ENCODE measurements at regions not wholly inside any gene's neighbourhood (a gene's known extent, or its start where the extent isn't known, plus 50 kb on each side); places are given as distances from the start of the nearest gene placed in this dataset.

DNA sequence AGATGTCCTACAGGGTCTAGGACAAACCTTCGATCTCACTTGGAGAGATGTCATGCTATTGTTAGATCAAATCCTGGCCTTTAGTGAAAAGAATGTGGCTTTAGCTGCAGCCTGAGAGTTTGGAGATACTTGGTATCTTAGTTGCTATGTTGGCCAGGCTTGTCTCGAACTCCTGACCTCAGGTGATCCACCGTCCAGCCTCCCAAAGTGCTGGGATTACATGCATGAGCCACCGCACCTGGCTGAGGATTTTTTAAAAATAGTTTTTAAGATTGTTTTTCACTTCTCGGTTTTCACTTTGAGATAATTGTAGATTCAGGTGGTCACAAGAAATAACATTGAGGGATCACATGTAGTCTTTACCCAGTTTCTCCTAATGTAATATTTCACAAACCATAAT is 738.3 kb upstream of the POM121L12 start:
- no peak for DNase-seq
- no peak overlapping the region for H3K4me3 Mint-ChIP-seq
- ATAC-seq (replicated peaks), result no peak
- H3K27me3 Mint-ChIP-seq, result no peaks in the 10 kb centered on the region
- H3K9me3 Mint-ChIP-seq, result peaks cover 4 to 9% of the 10 kb centered on the region in 2 donors
- H3K4me1 Mint-ChIP-seq, result no peaks in the 10 kb centered on the region
- no peaks in the 10 kb centered on the region for H3K36me3 Mint-ChIP-seq
- H3K27ac Mint-ChIP-seq, result no peak overlapping the region

DNA sequence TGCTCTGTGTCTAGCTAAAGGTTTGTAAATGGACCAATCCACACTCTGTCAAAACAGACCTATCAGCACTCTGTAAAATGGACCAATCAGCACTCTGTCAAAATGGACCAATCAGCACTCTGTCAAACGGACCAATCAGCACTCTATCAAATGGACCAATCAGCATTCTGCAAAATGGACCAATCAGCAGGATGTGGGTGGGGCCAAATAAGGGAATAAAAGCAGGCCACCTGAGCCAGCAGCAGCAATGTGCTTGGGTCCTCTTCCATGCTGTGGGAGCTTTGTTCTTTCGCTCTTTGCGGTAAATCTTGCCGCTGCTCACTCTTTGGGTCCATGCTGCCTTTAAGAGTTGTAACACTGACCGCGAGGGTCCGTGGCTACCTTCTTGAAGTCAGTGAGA is 740.5 kb upstream of the POM121L12 start:
- no peaks in the 10 kb centered on the region for H3K27me3 Mint-ChIP-seq
- DNase-seq, result no peak
- ATAC-seq (replicated peaks), result no peak
- H3K36me3 Mint-ChIP-seq, result no peaks in the 10 kb centered on the region
- H3K27ac Mint-ChIP-seq, result no peak overlapping the region
- peaks cover 4 to 6% of the 10 kb centered on the region in 2 donors for H3K9me3 Mint-ChIP-seq
- H3K4me3 Mint-ChIP-seq, result no peak overlapping the region
- no peaks in the 10 kb centered on the region for H3K4me1 Mint-ChIP-seq

DNA sequence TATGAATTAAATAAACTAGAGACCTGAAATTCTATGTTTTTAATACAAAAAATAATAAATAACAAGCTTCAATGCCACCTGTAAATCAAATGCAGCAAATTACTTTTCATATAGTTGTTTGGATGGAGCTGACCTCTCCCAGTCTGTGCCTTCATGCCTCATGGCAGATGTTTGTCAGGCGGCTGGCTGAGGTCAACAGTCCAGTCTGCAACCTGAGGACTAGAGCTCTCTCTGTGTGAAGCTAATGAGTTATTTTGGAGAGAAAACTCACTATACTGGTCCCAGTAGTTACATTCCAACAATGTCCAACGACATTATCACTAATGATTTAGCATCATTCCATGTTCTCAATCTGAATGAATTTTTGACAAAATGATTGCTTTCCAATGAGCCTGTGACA is 746.2 kb upstream of the POM121L12 start:
- Mint-ChIP-seq H3K27me3 (no peaks in the 10 kb centered on the region), H3K4me1 (no peaks in the 10 kb centered on the region), H3K36me3 (no peaks in the 10 kb centered on the region), H3K9me3 (peaks cover 0 to 2% of the 10 kb centered on the region in 2 donors), H3K27ac (no peak overlapping the region), H3K4me3 (no peak overlapping the region)
- ATAC-seq (replicated peaks) (no peak), DNase-seq (no peak)

DNA sequence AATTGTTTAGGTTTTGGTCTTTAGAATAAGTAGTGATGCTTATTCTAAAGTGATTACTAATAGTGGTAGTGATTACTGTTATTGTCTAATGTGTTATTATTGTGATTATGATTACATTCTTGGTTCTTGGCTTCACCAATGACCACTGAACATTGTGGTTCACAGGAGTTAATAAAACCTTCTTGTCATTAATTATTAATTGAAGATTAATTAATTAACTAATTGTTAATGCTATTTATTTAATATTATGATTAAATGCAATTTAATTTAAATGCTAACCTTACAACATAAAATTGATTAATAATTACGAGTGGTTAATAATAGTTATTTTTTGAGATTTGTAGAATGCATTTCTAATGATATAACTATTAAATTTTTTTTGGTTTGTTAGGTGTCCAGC is 747.7 kb upstream of the POM121L12 start:
- no peaks in the 10 kb centered on the region for H3K27me3 Mint-ChIP-seq
- H3K4me3 Mint-ChIP-seq, result no peak overlapping the region
- H3K4me1 Mint-ChIP-seq, result no peaks in the 10 kb centered on the region
- no peak for ATAC-seq (replicated peaks)
- H3K36me3 Mint-ChIP-seq, result no peaks in the 10 kb centered on the region
- no peak overlapping the region for H3K27ac Mint-ChIP-seq
- peaks cover 4 to 7% of the 10 kb centered on the region in 2 donors for H3K9me3 Mint-ChIP-seq
- DNase-seq, result no peak

DNA sequence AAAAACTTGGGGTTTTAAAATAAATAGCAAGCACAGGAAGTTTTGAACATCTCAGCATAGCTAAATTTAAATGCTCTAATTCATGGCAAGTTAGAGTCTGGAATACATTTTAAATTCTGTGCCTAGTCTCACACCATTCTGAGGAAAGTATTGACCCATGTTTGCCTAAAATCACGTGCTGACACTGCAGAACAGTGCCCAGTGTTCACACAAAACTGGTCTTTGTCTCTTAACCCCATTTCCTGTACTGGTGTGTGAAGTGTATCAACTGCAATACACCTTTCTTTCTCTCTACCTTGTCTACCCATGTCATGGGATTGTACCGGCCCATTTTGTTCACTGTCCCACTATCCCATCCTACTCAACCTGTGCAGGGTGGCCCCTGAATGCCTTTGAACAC is 749.7 kb upstream of the POM121L12 start:
- H3K36me3 Mint-ChIP-seq, result no peaks in the 10 kb centered on the region
- H3K4me3 Mint-ChIP-seq, result no peak overlapping the region
- no peak for ATAC-seq (replicated peaks)
- H3K9me3 Mint-ChIP-seq, result peaks cover 11 to 17% of the 10 kb centered on the region in 2 donors
- no peaks in the 10 kb centered on the region for H3K4me1 Mint-ChIP-seq
- H3K27ac Mint-ChIP-seq, result no peak overlapping the region
- no peaks in the 10 kb centered on the region for H3K27me3 Mint-ChIP-seq
- DNase-seq, result no peak

DNA sequence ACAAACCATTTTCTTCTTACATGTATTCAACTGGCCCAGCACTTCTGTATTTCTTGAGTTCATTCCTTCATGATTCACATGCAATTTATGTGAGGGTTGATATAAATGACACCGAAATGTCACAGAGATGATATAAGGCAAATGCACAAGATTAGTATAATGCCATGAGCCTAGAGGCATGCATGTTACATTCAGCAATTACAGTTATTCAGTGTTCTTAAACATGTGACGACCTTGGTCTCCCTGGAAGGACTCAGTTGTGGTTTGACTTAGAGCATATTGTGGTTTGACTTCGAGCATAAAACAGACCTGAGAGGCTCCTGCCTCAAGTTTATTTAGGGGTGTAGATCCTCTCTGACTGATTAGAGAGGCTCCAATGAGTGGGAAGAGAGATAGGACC is 752.1 kb upstream of the POM121L12 start:
- Mint-ChIP-seq H3K27me3 (no peaks in the 10 kb centered on the region), H3K27ac (no peak overlapping the region), H3K36me3 (no peaks in the 10 kb centered on the region), H3K9me3 (peaks cover 19 to 23% of the 10 kb centered on the region in 2 donors), H3K4me3 (no peak overlapping the region), H3K4me1 (no peaks in the 10 kb centered on the region)
- ATAC-seq (replicated peaks), result no peak
- no peak for DNase-seq

DNA sequence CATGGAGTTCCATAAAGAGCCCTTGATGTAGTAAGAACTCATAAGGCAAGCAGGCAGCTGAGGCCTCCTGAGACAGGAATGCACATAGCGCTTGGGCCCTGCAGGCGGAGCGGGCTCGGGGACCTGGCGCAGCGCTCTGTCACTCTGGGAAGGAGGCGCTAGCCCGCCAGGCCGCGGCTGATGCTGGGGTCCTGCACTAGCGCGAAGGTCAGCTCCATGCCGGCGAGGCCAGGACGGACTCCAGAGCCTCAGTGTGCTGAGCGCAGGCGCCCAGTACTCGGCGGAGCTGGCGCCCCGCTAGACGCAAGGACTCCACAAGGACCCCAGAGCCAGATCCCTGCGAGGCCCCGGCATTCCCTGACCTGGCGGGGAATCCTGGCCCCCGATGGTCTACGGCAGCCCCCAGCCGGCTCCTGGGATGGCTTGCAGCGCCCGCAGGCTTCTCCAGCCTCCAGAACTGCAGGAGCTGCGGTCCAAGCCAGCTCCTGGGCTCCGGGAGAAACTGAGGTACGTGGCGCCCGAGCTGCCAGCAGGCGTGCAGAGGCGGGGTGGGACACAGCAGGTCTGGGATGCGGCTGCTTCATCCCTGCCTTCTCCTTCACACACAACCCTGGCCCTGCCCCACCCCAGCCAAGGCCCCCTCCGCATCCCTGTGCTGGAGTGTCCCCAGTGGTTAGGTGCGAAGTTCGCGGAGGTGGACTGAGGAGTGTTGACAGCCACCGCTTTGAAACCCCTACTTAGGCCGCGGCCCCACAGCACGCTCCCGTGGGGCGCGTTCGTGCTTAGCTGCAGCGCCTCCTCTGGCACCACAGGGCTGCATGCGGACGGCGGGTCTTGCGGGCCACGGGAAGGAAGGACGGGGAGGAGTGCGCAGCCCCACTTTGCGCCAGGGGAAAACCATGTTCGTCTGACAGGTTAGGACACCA is 761.5 kb upstream of the POM121L12 start:
- Mint-ChIP-seq H3K36me3 (no peaks in the 10 kb centered on the region), H3K4me3 (peak overlapping the region in 1 of 2 donors; percentile 15), H3K9me3 (peaks cover 3 to 8% of the 10 kb centered on the region in 2 donors), H3K4me1 (no peaks in the 10 kb centered on the region), H3K27ac (no peak overlapping the region), H3K27me3 (no peaks in the 10 kb centered on the region)
- DNase-seq (no peak), ATAC-seq (replicated peaks) (no peak)

DNA sequence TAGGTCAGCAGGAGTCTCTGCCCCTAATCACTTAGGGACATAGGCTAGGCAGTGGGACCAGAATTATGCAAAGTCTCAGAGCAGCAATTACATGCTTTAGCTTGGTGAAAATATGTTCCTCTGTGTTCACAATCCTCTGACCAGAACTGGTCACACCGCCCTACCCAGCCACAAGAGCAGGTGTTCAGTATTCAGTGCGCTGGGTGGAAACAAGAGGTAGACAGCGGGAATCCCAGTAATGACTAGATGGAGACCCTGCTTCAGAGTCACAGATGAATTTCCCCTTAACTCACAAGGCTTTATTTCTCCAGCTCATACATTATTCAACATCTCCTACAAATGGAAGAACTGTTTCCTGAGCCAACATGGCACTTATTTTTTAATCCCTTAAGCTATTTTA is 763.7 kb upstream of the POM121L12 start:
- DNase-seq (no peak), ATAC-seq (replicated peaks) (no peak)
- no peaks in the 10 kb centered on the region for H3K4me1 Mint-ChIP-seq
- H3K36me3 Mint-ChIP-seq, result no peaks in the 10 kb centered on the region
- no peak overlapping the region for H3K4me3 Mint-ChIP-seq
- H3K9me3 Mint-ChIP-seq, result peaks cover 6 to 8% of the 10 kb centered on the region in 2 donors
- no peaks in the 10 kb centered on the region for H3K27me3 Mint-ChIP-seq
- no peak overlapping the region for H3K27ac Mint-ChIP-seq

DNA sequence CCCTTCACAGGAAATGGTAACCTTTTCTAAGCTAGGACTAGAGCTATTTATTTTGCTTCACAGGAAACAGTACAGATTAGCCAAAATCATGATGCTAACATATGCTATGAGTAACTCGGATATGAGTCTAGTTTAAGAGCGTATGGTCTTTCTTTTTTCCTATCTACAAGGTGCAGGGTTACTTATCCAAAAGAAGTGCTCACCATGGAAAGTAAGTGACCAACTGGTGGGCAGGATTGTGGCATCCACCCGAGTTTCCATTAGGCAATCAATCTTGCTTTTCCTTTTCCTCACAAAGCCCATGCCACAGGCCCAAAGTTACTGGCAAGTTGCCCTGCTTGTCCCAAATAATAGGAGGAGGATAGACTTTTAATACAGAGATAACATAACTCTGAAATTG is 765.1 kb upstream of the POM121L12 start:
- Mint-ChIP-seq H3K4me3 (no peak overlapping the region), H3K9me3 (peaks cover 5 to 8% of the 10 kb centered on the region in 2 donors), H3K4me1 (no peaks in the 10 kb centered on the region), H3K36me3 (no peaks in the 10 kb centered on the region), H3K27ac (no peak overlapping the region), H3K27me3 (no peaks in the 10 kb centered on the region)
- DNase-seq (no peak), ATAC-seq (replicated peaks) (no peak)

DNA sequence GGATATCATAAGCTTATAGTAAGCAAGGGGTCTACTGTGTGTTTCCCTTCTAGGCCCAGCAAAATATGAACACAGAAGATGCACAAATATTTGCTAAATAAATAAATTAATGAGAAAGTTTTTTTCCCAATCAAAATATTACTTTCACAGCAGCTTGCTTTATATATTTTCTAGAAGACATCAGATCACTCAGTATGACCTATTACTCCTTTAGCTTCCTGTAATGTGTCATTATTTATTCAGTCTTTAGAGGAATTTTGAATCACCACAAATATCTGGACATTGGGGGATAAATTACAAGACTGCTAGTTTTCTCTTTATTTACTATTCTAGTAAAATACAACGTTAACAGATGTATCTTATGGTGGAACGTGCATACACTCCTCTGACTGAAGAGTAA is 765.8 kb upstream of the POM121L12 start:
- Mint-ChIP-seq H3K27me3 (no peaks in the 10 kb centered on the region), H3K27ac (no peak overlapping the region), H3K4me1 (no peaks in the 10 kb centered on the region), H3K4me3 (no peak overlapping the region), H3K36me3 (no peaks in the 10 kb centered on the region), H3K9me3 (peaks cover 7 to 8% of the 10 kb centered on the region in 2 donors)
- ATAC-seq (replicated peaks) (no peak), DNase-seq (no peak)

DNA sequence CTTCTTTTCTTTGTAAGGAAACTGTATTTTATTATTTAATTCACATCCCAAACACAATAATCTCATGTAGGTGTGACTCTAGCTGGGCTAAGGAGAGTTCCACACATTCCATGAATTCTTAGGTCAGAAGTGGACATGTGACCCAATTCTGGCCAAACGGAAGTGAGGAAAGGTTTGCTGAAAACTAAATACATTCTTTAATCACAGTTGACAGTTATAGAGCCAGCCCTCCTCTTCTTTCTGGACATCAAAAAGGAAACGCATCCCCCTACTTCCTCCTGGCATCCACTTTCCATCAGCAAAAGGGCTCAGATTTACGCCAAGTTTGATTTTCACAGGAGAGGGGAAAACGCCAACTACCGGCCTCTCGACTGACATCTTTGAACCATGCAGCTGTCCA is 774.4 kb upstream of the POM121L12 start:
- Mint-ChIP-seq H3K27ac (no peak overlapping the region), H3K36me3 (no peaks in the 10 kb centered on the region), H3K4me1 (no peaks in the 10 kb centered on the region), H3K4me3 (no peak overlapping the region), H3K27me3 (no peaks in the 10 kb centered on the region), H3K9me3 (peaks cover 0 to 10% of the 10 kb centered on the region in 2 donors)
- ATAC-seq (replicated peaks), result no peak
- DNase-seq, result no peak

DNA sequence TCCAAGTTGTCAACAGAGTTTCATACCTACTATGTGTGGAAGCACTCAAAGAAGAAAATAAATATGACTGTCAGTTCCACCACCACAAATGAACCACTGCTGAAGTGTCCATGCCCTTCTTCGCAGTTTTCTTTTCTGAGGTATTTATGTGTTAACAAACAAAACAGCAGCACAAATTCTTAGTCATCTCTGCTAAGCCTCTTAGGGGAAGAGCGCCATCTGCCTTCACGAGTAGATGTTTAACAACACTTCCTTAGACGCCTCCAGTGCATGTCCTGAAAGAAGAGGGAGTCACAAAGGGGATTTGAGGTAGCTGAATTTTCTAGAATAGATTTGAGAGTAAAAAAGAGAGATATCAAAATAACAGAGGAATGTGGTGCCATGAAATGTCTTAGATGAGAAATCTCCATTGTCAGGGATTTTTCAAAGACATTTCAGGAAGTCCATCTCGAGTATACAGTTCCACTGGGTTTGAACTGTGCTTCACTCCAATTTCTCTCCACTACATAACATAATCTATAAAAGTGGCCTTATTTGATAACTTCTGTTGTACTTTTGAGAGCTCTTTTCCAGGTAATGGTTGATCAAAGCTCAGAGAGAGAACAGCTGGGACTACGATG is 775.3 kb upstream of the POM121L12 start:
- DNase-seq (no peak), ATAC-seq (replicated peaks) (no peak)
- no peaks in the 10 kb centered on the region for H3K36me3 Mint-ChIP-seq
- H3K27me3 Mint-ChIP-seq, result no peaks in the 10 kb centered on the region
- no peak overlapping the region for H3K4me3 Mint-ChIP-seq
- H3K4me1 Mint-ChIP-seq, result no peaks in the 10 kb centered on the region
- no peak overlapping the region for H3K27ac Mint-ChIP-seq
- peaks cover 0 to 10% of the 10 kb centered on the region in 2 donors for H3K9me3 Mint-ChIP-seq

DNA sequence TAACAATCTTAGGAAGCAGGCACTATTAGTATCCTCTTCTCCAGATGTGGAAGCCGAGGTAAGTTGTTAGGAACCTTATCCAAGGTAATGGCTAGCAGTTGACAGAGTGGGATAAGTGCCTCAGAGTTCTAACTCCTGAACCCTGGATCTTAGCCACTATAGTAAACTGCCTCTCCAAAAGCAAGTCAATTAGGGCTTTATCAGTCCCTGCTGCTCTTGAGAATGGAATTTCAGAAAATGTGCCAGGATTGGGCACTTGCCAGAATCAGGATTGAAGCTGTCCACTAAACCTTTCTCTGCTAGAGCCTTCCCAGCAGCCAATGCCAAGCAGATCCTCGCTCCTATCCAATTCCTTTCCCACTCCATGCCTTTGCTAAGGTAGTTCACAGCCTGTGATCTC is 777.5 kb upstream of the POM121L12 start:
- no peak overlapping the region for H3K27ac Mint-ChIP-seq
- no peak for ATAC-seq (replicated peaks)
- no peaks in the 10 kb centered on the region for H3K4me1 Mint-ChIP-seq

DNA sequence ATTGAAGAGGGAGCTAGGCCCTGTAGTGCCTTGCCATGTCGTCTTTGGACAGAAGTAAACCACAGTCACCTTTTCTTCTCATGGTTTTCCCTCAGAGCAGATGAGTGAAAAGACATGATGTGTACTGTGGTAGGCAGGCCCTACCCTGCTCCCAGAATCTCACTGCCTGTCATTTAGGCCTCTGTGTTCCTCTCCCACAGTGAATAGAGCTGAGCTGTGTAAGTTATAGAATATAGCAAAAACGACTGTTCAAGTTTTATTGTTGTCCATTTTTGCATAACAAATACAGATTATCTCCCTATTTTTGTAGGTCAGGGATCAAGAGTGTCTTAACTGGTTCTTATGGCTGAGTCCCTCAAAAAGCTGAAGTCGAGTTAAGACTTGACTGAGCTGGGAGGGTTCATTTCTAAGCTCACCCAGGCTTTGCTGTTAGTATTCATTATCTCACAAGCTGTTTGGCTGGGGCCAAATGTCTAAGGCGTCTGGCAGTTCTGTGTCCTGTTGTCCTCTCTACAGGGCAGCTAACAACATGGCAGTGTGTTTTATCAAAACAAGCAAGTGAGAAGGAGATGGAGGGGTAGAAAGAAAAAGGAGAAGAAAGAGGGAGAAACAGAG is 780.9 kb upstream of the POM121L12 start:
- Mint-ChIP-seq H3K4me1 (no peaks in the 10 kb centered on the region), H3K27me3 (no peaks in the 10 kb centered on the region), H3K9me3 (peaks cover 5 to 9% of the 10 kb centered on the region in 2 donors), H3K4me3 (no peak overlapping the region), H3K36me3 (no peaks in the 10 kb centered on the region), H3K27ac (no peak overlapping the region)
- no peak for ATAC-seq (replicated peaks)
- no peak for DNase-seq

More for the DNA sequence above, 777.5 kb upstream of the POM121L12 start:
- Mint-ChIP-seq H3K4me3 (no peak overlapping the region), H3K9me3 (peaks cover 0 to 9% of the 10 kb centered on the region in 2 donors), H3K36me3 (no peaks in the 10 kb centered on the region), H3K27me3 (no peaks in the 10 kb centered on the region)
- DNase-seq, result no peak

DNA sequence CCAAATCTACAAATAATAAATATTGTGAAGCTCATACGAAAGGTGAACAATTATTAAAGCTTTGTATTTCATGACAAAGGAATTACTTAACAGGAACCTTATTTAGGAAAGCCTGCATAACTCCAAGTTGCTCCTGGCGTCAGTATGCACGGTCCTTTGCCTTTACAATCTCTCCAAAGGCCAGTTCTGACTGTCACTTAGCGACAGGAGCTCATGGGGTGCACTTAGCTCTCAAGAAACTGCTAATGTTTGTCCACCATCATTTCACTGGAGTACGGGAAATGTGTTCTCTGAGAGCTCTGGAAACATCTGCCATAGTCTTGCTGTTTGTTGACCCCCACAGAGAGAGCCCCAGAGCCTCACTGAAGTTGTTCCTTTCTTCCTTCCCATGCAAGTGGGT is 781.5 kb upstream of the POM121L12 start:
- Mint-ChIP-seq H3K4me1 (no peaks in the 10 kb centered on the region), H3K27ac (no peak overlapping the region), H3K4me3 (no peak overlapping the region), H3K27me3 (no peaks in the 10 kb centered on the region), H3K36me3 (no peaks in the 10 kb centered on the region), H3K9me3 (peaks cover 5 to 9% of the 10 kb centered on the region in 2 donors)
- ATAC-seq (replicated peaks) (no peak), DNase-seq (no peak)
